Activated naive CD4-positive, alpha-beta T cell treated with Interleukin-2 at 50 U/mL for 16 hours (primary cell): ENCODE measurements at regions not wholly inside any gene's neighbourhood (a gene's known extent, or its start where the extent isn't known, plus 50 kb on each side); places are given as distances from the start of the nearest gene placed in this dataset.
"Not testable (repeated sequence)": the region's sequence is repeated elsewhere in the genome, so short reads cannot be mapped to it uniquely, and the experiment has no call there.

ENCODE experiments used
- DNase-seq: peaks from one replicate; pipeline ENCODE4 v3.0.0-alpha.2; 2020

- DNase-seq = no peak
Observed at GRCh38 chr16:6709736-6710135, 622.9 kb upstream of the RBFOX1 start.

- no peak for DNase-seq
Observed at GRCh38 chr16:6708576-6709215, 623.9 kb upstream of the RBFOX1 start.

- no peak for DNase-seq
Observed at GRCh38 chr16:6704306-6704930, 628.2 kb upstream of the RBFOX1 start.

GRCh38 chr16:6701096-6701495, 631.5 kb upstream of the RBFOX1 start:
- no peak for DNase-seq

GRCh38 chr16:6698548-6698947, 634.1 kb upstream of the RBFOX1 start:
- DNase-seq = no peak

GRCh38 chr16:6695666-6696065, 637.0 kb upstream of the RBFOX1 start:
- no peak for DNase-seq

- no peak for DNase-seq
Observed at GRCh38 chr16:6694636-6695035, 638.0 kb upstream of the RBFOX1 start.

- DNase-seq = not testable (repeated sequence)
Observed at GRCh38 chr16:6693418-6693817, 639.2 kb upstream of the RBFOX1 start.

GRCh38 chr16:6692874-6693273, 639.8 kb upstream of the RBFOX1 start:
- DNase-seq = no peak

GRCh38 chr16:6690741-6691140, 641.9 kb upstream of the RBFOX1 start:
- no peak for DNase-seq

- no peak for DNase-seq
Observed at GRCh38 chr16:6689643-6690042, 643.0 kb upstream of the RBFOX1 start.

- no peak for DNase-seq
Observed at GRCh38 chr16:6687593-6687992, 645.1 kb upstream of the RBFOX1 start.

- no peak for DNase-seq
Observed at GRCh38 chr16:6684076-6684673, 648.5 kb upstream of the RBFOX1 start.

- no peak for DNase-seq
Observed at GRCh38 chr16:6682142-6682811, 650.4 kb upstream of the RBFOX1 start.

- no peak for DNase-seq
Observed at GRCh38 chr16:6678586-6678985, 654.1 kb upstream of the RBFOX1 start.

GRCh38 chr16:6674071-6674470, 658.6 kb upstream of the RBFOX1 start:
- DNase-seq = no peak

- no peak for DNase-seq
Observed at GRCh38 chr16:6672507-6672906, 660.1 kb upstream of the RBFOX1 start.

- DNase-seq = no peak
Observed at GRCh38 chr16:6667393-6667792, 665.3 kb upstream of the RBFOX1 start.

GRCh38 chr16:6665126-6665525, 667.5 kb upstream of the RBFOX1 start:
- no peak for DNase-seq

GRCh38 chr16:6663668-6664067, 669.0 kb upstream of the RBFOX1 start:
- DNase-seq = no peak

- DNase-seq = no peak
Observed at GRCh38 chr16:6656760-6657159, 675.9 kb upstream of the RBFOX1 start.

GRCh38 chr16:6646891-6647290, 685.8 kb upstream of the RBFOX1 start:
- DNase-seq = no peak

- DNase-seq = no peak
Observed at GRCh38 chr16:6645768-6646568, 686.7 kb upstream of the RBFOX1 start.
